ENCODE measurements at regions not wholly inside any gene's neighbourhood (a gene's known extent, or its start where the extent isn't known, plus 50 kb on each side); places are given as distances from the start of the nearest gene placed in this dataset.

DNA sequence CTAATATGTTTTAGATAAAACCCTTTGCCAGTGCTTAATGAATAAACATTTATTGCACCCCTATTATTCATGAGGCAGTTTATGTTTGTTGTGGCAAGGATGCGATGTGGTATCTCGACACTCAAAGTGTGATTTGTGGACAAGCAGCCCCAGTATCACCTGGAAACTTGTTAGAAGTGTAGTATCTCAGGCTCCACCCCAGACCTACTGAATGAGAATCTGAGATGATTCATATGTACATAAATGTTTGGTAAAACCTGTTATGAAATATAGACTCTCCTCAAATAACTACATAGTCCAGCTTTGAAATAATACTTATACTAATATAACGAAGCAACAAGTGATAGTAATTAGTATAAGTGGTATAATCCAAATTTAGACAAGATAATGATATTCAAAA, 914.8 kb downstream of the TUSC7 start:
- TF ChIP-seq POLR2A (IDR thresholded peaks at IDR 0.05) (no peak), CTCF (IDR thresholded peaks at IDR 0.05) (no peak)

All from thyroid gland (tissue), 4 donors.